Cardiac muscle cell (in vitro differentiated cells and primary cell): ENCODE measurements at regions not wholly inside any gene's neighbourhood (a gene's known extent, or its start where the extent isn't known, plus 50 kb on each side); places are given as distances from the start of the nearest gene placed in this dataset.

Source experiments
- DNase-seq, 2 donors: peaks; one replicate each; pipeline versions ENCODE4 v3.0.0 to v3.0.0-alpha.2; 2010 to 2017; ENCODE audit warnings: low read depth in 1 of 2, low spot score in 1 of 2
- H3K27ac ChIP-seq: fragments of 200-600 bp; sonication (generic); 2 replicates; pipeline ENCODE4 v1.5.1; 2016
- H3K27me3 ChIP-seq: fragments of 200-600 bp; sonication (generic); 2 replicates; pipeline ENCODE4 v1.6.0; 2016; ENCODE audit warnings: control low read depth
- H3K36me3 ChIP-seq: fragments of 200-600 bp; sonication (generic); 2 replicates; pipeline ENCODE4 v1.5.1; 2016; ENCODE audit warnings: control low read depth
- H3K4me1 ChIP-seq: fragments of 200-600 bp; sonication (generic); 2 replicates; pipeline ENCODE4 v1.8.1; 2017; ENCODE audit warnings: low read depth, mild to moderate bottlenecking, mixed run types
- H3K4me3 ChIP-seq: fragments of 200-600 bp; sonication (generic); 2 replicates; pipeline ENCODE4 v1.5.1; 2016; ENCODE audit warnings: mild to moderate bottlenecking
- H3K9me3 ChIP-seq: fragments of 200-600 bp; sonication (generic); 2 replicates; pipeline ENCODE4 v1.5.1; 2017; ENCODE audit warnings: low read depth, mild to moderate bottlenecking, control low read depth
- TF ChIP-seq, protein P1 (sequence below): IDR thresholded peaks from 2 replicates; pipeline ENCODE4 v1.5.1; 2012; ENCODE audit warnings: low read depth, mild to moderate bottlenecking, low read length

DNA sequence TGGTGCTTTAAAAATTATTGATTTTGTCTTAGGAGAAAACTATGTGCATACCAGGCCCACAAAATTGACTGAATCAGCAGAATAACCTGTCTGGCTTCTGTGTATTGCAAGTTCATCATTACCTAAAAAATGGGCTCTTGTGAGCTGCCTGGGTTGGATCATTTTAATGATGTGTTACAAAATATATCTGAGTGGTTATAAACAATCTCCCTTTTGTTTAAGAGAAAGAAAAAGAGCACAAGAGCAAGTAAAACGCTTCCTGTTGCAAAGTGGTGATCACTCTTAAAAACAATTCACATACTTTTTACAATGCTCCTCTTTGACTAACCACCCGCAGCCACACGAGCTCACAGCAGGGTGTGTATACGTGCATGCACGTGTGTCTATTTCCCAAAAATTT, 335.1 kb downstream of the HDGFL1 start:
- no peak overlapping the region for H3K4me3 ChIP-seq
- no peak overlapping the region for H3K27ac ChIP-seq
- H3K27me3 ChIP-seq: no peaks in the 10 kb centered on the region
- H3K4me1 ChIP-seq: no peaks in the 10 kb centered on the region
- H3K36me3 ChIP-seq: no peaks in the 10 kb centered on the region
- TF ChIP-seq, protein P1, sequence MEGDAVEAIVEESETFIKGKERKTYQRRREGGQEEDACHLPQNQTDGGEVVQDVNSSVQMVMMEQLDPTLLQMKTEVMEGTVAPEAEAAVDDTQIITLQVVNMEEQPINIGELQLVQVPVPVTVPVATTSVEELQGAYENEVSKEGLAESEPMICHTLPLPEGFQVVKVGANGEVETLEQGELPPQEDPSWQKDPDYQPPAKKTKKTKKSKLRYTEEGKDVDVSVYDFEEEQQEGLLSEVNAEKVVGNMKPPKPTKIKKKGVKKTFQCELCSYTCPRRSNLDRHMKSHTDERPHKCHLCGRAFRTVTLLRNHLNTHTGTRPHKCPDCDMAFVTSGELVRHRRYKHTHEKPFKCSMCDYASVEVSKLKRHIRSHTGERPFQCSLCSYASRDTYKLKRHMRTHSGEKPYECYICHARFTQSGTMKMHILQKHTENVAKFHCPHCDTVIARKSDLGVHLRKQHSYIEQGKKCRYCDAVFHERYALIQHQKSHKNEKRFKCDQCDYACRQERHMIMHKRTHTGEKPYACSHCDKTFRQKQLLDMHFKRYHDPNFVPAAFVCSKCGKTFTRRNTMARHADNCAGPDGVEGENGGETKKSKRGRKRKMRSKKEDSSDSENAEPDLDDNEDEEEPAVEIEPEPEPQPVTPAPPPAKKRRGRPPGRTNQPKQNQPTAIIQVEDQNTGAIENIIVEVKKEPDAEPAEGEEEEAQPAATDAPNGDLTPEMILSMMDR: no peak
- no peaks in the 10 kb centered on the region for H3K9me3 ChIP-seq
- no peak for DNase-seq

DNA sequence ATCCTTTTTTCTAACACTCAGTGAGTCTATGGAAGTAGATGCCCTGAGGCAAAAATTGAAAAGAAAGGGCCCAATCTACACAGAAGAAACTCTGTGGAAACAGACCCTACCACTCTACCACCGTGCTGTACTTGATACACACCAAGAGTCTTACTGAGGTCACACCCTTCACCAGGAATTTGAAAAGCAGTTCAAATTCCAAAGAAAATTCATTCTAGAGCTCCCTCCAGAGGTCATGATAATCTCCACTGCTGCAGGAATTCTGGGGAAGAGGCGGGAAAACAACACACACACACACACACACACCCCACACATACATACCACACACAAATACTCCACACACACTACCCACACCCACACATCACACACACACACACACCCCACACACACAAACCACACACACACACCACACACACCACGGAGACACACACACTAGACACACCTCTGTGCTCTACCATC, 336.8 kb downstream of the HDGFL1 start:
- no peaks in the 10 kb centered on the region for H3K36me3 ChIP-seq
- H3K27me3 ChIP-seq: no peaks in the 10 kb centered on the region
- H3K9me3 ChIP-seq: no peaks in the 10 kb centered on the region
- no peak overlapping the region for H3K4me3 ChIP-seq
- no peaks in the 10 kb centered on the region for H3K4me1 ChIP-seq
- no peak overlapping the region for H3K27ac ChIP-seq
- TF ChIP-seq, protein P1: peak; percentile 46
- peak; percentile 16 to 57 for DNase-seq

DNA sequence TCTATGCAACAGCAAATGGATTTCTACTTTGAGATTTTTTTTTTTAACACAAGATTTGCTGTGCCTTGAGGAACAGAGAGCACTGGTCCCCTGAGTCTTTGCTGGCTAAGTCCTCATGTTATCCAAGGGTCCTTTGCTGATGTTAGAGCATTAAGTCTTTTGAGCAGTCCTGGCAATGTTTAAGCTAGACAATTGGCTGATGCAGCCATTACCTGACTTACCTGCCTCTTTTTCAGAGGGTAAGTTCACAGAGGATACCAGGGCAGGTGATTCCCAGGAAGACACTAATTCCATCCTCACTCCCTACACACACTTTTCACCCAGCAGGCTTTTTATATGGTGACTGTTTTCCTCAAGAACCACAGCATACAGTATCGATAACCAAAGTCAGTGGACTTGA, 337.7 kb downstream of the HDGFL1 start:
- no peak overlapping the region for H3K4me3 ChIP-seq
- no peaks in the 10 kb centered on the region for H3K9me3 ChIP-seq
- H3K4me1 ChIP-seq: no peaks in the 10 kb centered on the region
- no peaks in the 10 kb centered on the region for H3K36me3 ChIP-seq
- H3K27ac ChIP-seq: no peak overlapping the region
- no peak for DNase-seq
- H3K27me3 ChIP-seq: no peaks in the 10 kb centered on the region
- TF ChIP-seq, protein P1: no peak

DNA sequence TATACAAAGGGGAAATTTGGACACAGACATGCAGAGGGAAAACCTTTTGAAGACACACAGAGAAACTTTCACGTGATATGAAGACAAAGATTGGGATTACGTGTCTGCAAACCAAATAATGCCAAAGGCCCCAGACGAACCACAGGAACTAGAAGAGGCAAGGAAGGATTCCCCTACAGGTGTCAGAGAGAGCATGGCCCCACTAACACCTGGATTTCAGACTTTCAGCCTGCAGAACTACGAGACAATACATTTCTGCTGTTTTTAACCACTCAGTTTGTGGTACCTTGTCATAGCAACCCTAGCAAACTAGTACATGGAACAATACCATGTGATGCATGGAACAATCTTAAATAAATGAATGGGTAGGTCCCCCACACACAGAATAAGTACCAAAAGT, 341.0 kb downstream of the HDGFL1 start:
- H3K27ac ChIP-seq: no peak overlapping the region
- TF ChIP-seq, protein P1: no peak
- no peaks in the 10 kb centered on the region for H3K27me3 ChIP-seq
- H3K36me3 ChIP-seq: no peaks in the 10 kb centered on the region
- DNase-seq: no peak
- no peaks in the 10 kb centered on the region for H3K9me3 ChIP-seq
- H3K4me3 ChIP-seq: no peak overlapping the region
- H3K4me1 ChIP-seq: peaks cover 21% of the 10 kb centered on the region

DNA sequence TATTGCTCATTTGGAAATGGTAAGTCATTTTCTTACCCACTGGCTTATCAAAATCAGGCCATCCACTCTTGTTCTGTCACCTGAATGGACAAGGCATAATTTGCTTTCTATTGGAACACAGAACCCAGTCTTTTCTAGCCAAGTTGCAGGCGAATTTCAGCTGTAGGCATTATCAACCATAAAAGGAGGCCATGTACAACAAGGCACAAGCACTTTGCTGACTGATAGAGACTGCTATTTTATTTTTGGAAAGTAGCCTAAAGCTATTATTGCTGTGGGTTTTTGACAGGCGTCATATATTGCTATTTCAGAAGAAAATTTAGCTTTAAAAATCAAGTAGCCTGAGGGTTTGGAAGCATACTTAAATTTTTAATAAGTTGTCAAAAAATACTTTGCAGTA, 344.2 kb downstream of the HDGFL1 start:
- DNase-seq: peak in 1 of 2 donors; percentile 12
- TF ChIP-seq, protein P1: no peak

DNA sequence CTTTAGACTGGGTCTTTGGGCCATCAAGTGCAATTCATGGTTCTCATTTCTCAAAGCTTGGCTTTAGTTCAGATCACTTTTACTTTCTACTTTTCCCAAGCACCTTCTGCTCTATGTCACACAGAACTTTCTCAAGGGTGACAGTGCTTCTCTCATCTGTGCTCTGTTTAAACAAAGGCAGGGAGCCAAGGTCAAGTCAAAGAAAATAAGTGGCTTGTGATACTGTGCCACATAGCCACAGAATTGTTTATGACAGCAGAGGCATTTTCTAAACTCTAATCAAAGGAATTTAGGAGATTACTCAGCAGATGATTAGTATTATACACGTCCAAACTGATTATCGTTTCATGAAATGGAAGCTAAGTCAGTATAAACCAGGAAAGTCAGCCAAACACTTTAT, 348.0 kb downstream of the HDGFL1 start:
- Histone ChIP-seq H3K9me3 (no peaks in the 10 kb centered on the region), H3K4me3 (no peak overlapping the region), H3K4me1 (peaks cover 42% of the 10 kb centered on the region), H3K36me3 (no peaks in the 10 kb centered on the region), H3K27ac (peak overlapping the region; percentile 71), H3K27me3 (no peaks in the 10 kb centered on the region)
- TF ChIP-seq, protein P1: no peak
- DNase-seq: peak in 1 of 2 donors; percentile 50

More for the DNA sequence above, 344.2 kb downstream of the HDGFL1 start:
- Histone ChIP-seq H3K27ac (peak overlapping the region; percentile 24), H3K4me3 (no peak overlapping the region), H3K36me3 (no peaks in the 10 kb centered on the region), H3K4me1 (peaks cover 31% of the 10 kb centered on the region), H3K9me3 (no peaks in the 10 kb centered on the region), H3K27me3 (no peaks in the 10 kb centered on the region)
